H9 (cell line): ENCODE measurements at regions not wholly inside any gene's neighbourhood (a gene's known extent, or its start where the extent isn't known, plus 50 kb on each side); places are given as distances from the start of the nearest gene placed in this dataset.
A peak's percentile ranks its signal among the peaks of the same experiment; 100 is the strongest.

Experiments used
- DNase-seq: peaks from one replicate; pipeline ENCODE4 v3.0.0-alpha.2; 2017
- H2AFZ ChIP-seq: one replicate; pipeline ENCODE4 v1.6.1; 2013; ENCODE audit warnings: mild to moderate bottlenecking, low read length, control low read depth, moderate library complexity
- H2AK5ac ChIP-seq: 2 replicates; pipeline ENCODE4 v1.6.1; 2013; ENCODE audit warnings: low read length, control low read depth, mixed read lengths; ENCODE audit not compliant: insufficient read length
- H2BK120ac ChIP-seq: one replicate; pipeline ENCODE4 v1.6.1; 2013; ENCODE audit warnings: low read depth, mild to moderate bottlenecking, low read length, control low read depth, inconsistent platforms; ENCODE audit not compliant: poor library complexity, severe bottlenecking
- H2BK12ac ChIP-seq: 2 replicates; pipeline ENCODE4 v1.6.1; 2013; ENCODE audit warnings: low read length, control low read depth, mixed read lengths, low read depth; ENCODE audit not compliant: insufficient read length
- H2BK15ac ChIP-seq: 2 replicates; pipeline ENCODE4 v1.6.1; 2013; ENCODE audit warnings: low read depth, low read length, control low read depth
- H2BK20ac ChIP-seq: one replicate; pipeline ENCODE4 v1.6.1; 2013; ENCODE audit warnings: low read depth, mild to moderate bottlenecking, low read length, control low read depth, inconsistent platforms; ENCODE audit not compliant: poor library complexity, severe bottlenecking
- H2BK5ac ChIP-seq: 2 replicates; pipeline ENCODE4 v1.6.1; 2013; ENCODE audit warnings: low read length, control low read depth, mixed read lengths; ENCODE audit not compliant: insufficient read length
- H3K14ac ChIP-seq: 2 replicates; pipeline ENCODE4 v1.6.1; 2013; ENCODE audit warnings: low read length, control low read depth; ENCODE audit not compliant: insufficient read depth
- H3K18ac ChIP-seq: 2 replicates; pipeline ENCODE4 v1.6.1; 2013; ENCODE audit warnings: low read depth, mild to moderate bottlenecking, mixed read lengths, low read length, control low read depth; ENCODE audit not compliant: insufficient read length
- H3K23ac ChIP-seq: 2 replicates; pipeline ENCODE4 v1.6.1; 2013; ENCODE audit warnings: low read length, control low read depth, mixed read lengths, low read depth; ENCODE audit not compliant: insufficient read length
- H3K23me2 ChIP-seq: 2 replicates; pipeline ENCODE4 v1.6.1; 2013; ENCODE audit warnings: low read depth, mild to moderate bottlenecking, mixed read lengths, low read length, control low read depth; ENCODE audit not compliant: insufficient read length, poor library complexity, severe bottlenecking
- H3K27ac ChIP-seq: 2 replicates; pipeline ENCODE4 v1.5.1; 2013; ENCODE audit warnings: low read length, control low read depth, mixed read lengths, low read depth; ENCODE audit not compliant: insufficient read length
- H3K27me3 ChIP-seq: 2 replicates; pipeline ENCODE4 v1.6.1; 2013; ENCODE audit warnings: low read length, control low read depth, inconsistent platforms; ENCODE audit not compliant: insufficient read depth
- H3K4ac ChIP-seq: 2 replicates; pipeline ENCODE4 v1.6.1; 2013; ENCODE audit warnings: low read depth, mild to moderate bottlenecking, control low read depth, inconsistent platforms, low read length, moderate library complexity
- H3K4me1 ChIP-seq: 2 replicates; pipeline ENCODE4 v1.6.1; 2013; ENCODE audit warnings: low read length, control low read depth, inconsistent platforms; ENCODE audit not compliant: insufficient read depth
- H3K4me2 ChIP-seq: 2 replicates; pipeline ENCODE4 v1.6.1; 2013; ENCODE audit warnings: low read length, control low read depth, mixed read lengths; ENCODE audit not compliant: insufficient read length, insufficient read depth
- H3K56ac ChIP-seq: 2 replicates; pipeline ENCODE4 v1.6.1; 2013; ENCODE audit warnings: low read depth, mild to moderate bottlenecking, mixed read lengths, low read length, control low read depth; ENCODE audit not compliant: insufficient read length
- H3K79me1 ChIP-seq: 2 replicates; pipeline ENCODE4 v1.6.1; 2013; ENCODE audit warnings: low read depth, mild to moderate bottlenecking, moderate library complexity, low read length, control low read depth, inconsistent platforms; ENCODE audit not compliant: insufficient read depth, poor library complexity, severe bottlenecking
- H3K79me2 ChIP-seq: 2 replicates; pipeline ENCODE4 v1.6.1; 2013; ENCODE audit warnings: low read length, control low read depth, inconsistent platforms; ENCODE audit not compliant: insufficient read depth
- H3K9ac ChIP-seq: 2 replicates; pipeline ENCODE4 v1.6.1; 2013; ENCODE audit warnings: low read length, control low read depth, mixed read lengths; ENCODE audit not compliant: insufficient read length; ENCODE audit errors: extremely low read depth
- H3K9me3 ChIP-seq: one replicate; pipeline ENCODE4 v1.6.1; 2013; ENCODE audit warnings: low read depth, low read length, inconsistent platforms; ENCODE audit not compliant: control insufficient read depth
- H3T11ph ChIP-seq: one replicate; pipeline ENCODE4 v1.6.1; 2013; ENCODE audit warnings: mild to moderate bottlenecking, low read length, control low read depth, inconsistent platforms
- H4K20me1 ChIP-seq: one replicate; pipeline ENCODE4 v1.6.1; 2013; ENCODE audit not compliant: control insufficient read depth, insufficient read length, insufficient read depth
- H4K5ac ChIP-seq: 2 replicates; pipeline ENCODE4 v1.6.1; 2013; ENCODE audit warnings: low read depth, mild to moderate bottlenecking, mixed read lengths, low read length, control low read depth; ENCODE audit not compliant: insufficient read length
- H4K8ac ChIP-seq: replicated peaks from 2 replicates; pipeline ENCODE4 v1.6.1; 2013; ENCODE audit warnings: low read length, control low read depth, mixed read lengths, low read depth; ENCODE audit not compliant: insufficient read length
- H4K91ac ChIP-seq: 2 replicates; pipeline ENCODE4 v1.6.1; 2013; ENCODE audit warnings: low read depth, mild to moderate bottlenecking, moderate library complexity, mixed read lengths, low read length, control low read depth; ENCODE audit not compliant: insufficient read length
- H3K27ac Mint-ChIP-seq, 3 experiments: 2 replicates in 2 of 3; 3 replicates in 1 of 3; pipeline ENCODE4 v1.8.0; 2020 to 2021; ENCODE audit warnings: mixed read lengths in 3 of 3, mild to moderate bottlenecking in 1 of 3, moderate library complexity in 1 of 3
- H3K27me3 Mint-ChIP-seq: 2 replicates; pipeline ENCODE4 v1.8.0; 2021; ENCODE audit warnings: low read depth, mild to moderate bottlenecking, moderate library complexity, mixed read lengths
- H3K36me3 Mint-ChIP-seq, 3 experiments: 2 replicates in 2 of 3; 3 replicates in 1 of 3; pipeline ENCODE4 v1.8.0; 2020 to 2021; ENCODE audit warnings: low read depth in 3 of 3, mixed read lengths in 3 of 3; ENCODE audit not compliant: insufficient read depth in 1 of 3
- H3K4me1 Mint-ChIP-seq, 2 experiments: 2 replicates each; pipeline ENCODE4 v1.8.0; 2020; ENCODE audit warnings: mixed read lengths in 2 of 2
- H3K4me3 Mint-ChIP-seq, 2 experiments: 2 replicates in 1 of 2; 3 replicates in 1 of 2; pipeline ENCODE4 v1.8.0; 2020 to 2021; ENCODE audit warnings: mild to moderate bottlenecking in 2 of 2, mixed read lengths in 2 of 2, moderate library complexity in 1 of 2
- H3K9me3 Mint-ChIP-seq, 2 experiments: 2 replicates in 1 of 2; 3 replicates in 1 of 2; pipeline ENCODE4 v1.8.0; 2020; ENCODE audit warnings: mild to moderate bottlenecking in 2 of 2, mixed read lengths in 2 of 2, moderate library complexity in 1 of 2
- WGBS: extraction: QIAGEN DNeasy Blood & Tissue Kit; methylation state at CpG from one replicate; pipeline ENCODE4 v1.1.7; 2013; ENCODE audit warnings: missing lambda C conversion rate, low lambda C conversion rate, mixed read lengths; ENCODE audit not compliant: insufficient read length; ENCODE audit errors: extremely low coverage; 5-methylcytosine and 5-hydroxymethylcytosine counted together
- TF ChIP-seq, protein P1 (sequence below): fragments of 200-600 bp; sonication (generic); conservative IDR thresholded peaks from 3 replicates; pipeline ENCODE4 v1.8.0; 2021; ENCODE audit warnings: antibody characterized with exemption, mild to moderate bottlenecking

DNA sequence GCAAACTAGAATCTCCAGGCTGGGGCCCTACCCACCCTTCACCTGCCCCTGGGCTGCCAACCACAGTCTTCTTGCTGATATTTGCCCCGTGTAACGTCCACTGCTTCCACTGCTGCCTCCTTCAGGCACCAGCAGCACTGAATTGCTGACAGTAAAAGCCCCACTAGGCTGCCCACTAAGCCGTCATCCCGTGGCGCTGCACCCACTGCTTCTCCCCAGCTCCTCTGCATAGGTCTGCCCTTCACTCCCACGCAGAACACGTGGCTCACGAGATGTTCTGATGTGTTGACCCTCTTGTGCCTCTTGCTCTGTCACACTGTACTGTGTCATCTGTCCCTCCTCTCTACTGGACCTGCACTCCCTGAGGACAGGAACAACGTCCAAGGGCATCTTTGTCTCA is 86.3 kb upstream of the HIVEP1 start:
- no peak for DNase-seq

More for the DNA sequence above, 86.3 kb upstream of the HIVEP1 start:
- no peaks in the 10 kb centered on the region for H3K9me3 ChIP-seq
- H3K4ac ChIP-seq: no peak overlapping the region
- H3K27ac ChIP-seq: no peak overlapping the region
- TF ChIP-seq, protein P1, sequence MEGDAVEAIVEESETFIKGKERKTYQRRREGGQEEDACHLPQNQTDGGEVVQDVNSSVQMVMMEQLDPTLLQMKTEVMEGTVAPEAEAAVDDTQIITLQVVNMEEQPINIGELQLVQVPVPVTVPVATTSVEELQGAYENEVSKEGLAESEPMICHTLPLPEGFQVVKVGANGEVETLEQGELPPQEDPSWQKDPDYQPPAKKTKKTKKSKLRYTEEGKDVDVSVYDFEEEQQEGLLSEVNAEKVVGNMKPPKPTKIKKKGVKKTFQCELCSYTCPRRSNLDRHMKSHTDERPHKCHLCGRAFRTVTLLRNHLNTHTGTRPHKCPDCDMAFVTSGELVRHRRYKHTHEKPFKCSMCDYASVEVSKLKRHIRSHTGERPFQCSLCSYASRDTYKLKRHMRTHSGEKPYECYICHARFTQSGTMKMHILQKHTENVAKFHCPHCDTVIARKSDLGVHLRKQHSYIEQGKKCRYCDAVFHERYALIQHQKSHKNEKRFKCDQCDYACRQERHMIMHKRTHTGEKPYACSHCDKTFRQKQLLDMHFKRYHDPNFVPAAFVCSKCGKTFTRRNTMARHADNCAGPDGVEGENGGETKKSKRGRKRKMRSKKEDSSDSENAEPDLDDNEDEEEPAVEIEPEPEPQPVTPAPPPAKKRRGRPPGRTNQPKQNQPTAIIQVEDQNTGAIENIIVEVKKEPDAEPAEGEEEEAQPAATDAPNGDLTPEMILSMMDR: 0 out of 3 replicates have a peak, but pooled peaks have one; percentile 10
- H3K23ac ChIP-seq: no peak overlapping the region
- H2BK20ac ChIP-seq: no peak overlapping the region
- H3K56ac ChIP-seq: no peak overlapping the region
- no peak overlapping the region for H2BK120ac ChIP-seq
- no peak overlapping the region for H3K9ac ChIP-seq
- H2BK12ac ChIP-seq: no peak overlapping the region
- peaks cover 18 to 24% of the 10 kb centered on the region in 2 experiments for H3K4me1 Mint-ChIP-seq
- no peak overlapping the region for H2BK5ac ChIP-seq
- H3K18ac ChIP-seq: no peak overlapping the region
- H3K4me3 Mint-ChIP-seq: no peak overlapping the region
- H2BK15ac ChIP-seq: no peak overlapping the region
- H3K9me3 Mint-ChIP-seq: no peaks in the 10 kb centered on the region; a peak in 1 of 5 replicates
- no peak overlapping the region for H4K8ac ChIP-seq
- no peaks in the 10 kb centered on the region for H3K79me2 ChIP-seq
- H4K20me1 ChIP-seq: no peaks in the 10 kb centered on the region
- WGBS: no CpG with 5 or more reads among the region's 9 CpGs
- H3T11ph ChIP-seq: no peak overlapping the region
- H3K79me1 ChIP-seq: no peaks in the 10 kb centered on the region
- H2AK5ac ChIP-seq: no peak overlapping the region
- H4K5ac ChIP-seq: no peak overlapping the region
- H3K27me3 ChIP-seq: no peaks in the 10 kb centered on the region
- no peaks in the 10 kb centered on the region for H3K23me2 ChIP-seq
- no peak overlapping the region for H2AFZ ChIP-seq
- H4K91ac ChIP-seq: no peak overlapping the region
- no peaks in the 10 kb centered on the region for H3K36me3 Mint-ChIP-seq
- H3K14ac ChIP-seq: no peak overlapping the region
- peaks cover 1% of the 10 kb centered on the region for H3K27me3 Mint-ChIP-seq
- peak overlapping the region in 1 of 3 experiments; percentile 37; a peak in 2 of 7 replicates for H3K27ac Mint-ChIP-seq
- H3K4me1 ChIP-seq: peaks cover 7% of the 10 kb centered on the region; the same call in 1 of the 2 replicates
- H3K4me2 ChIP-seq: no peak overlapping the region
